ENCODE measurements at regions not wholly inside any gene's neighbourhood (a gene's known extent, or its start where the extent isn't known, plus 50 kb on each side); places are given as distances from the start of the nearest gene placed in this dataset.
A peak's percentile ranks its signal among the peaks of the same experiment; 100 is the strongest.

DNA sequence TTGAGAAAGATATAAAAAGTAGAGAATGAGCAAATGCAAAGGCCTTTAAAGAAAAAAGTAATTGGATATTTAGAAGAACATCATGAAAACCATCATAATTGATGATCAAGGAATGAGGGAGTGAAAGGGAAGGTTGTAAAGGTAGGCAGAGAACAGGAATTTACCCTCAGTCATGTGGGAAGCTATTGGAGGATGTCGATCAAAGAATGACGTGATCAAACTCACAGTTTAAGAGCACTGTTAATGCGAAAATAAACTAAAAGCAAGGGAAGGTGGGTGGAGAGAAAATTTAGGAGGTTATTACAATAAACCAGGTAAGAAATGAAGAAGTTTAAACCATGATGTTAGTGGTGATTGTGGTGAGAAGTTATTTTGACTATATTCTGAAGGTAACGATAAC is 982.6 kb upstream of the EYS start:
- no peak for FAIRE-seq

GRCh38 chr6:66687611-66688140 is 980.6 kb upstream of the EYS start:
- no peak for FAIRE-seq

DNA sequence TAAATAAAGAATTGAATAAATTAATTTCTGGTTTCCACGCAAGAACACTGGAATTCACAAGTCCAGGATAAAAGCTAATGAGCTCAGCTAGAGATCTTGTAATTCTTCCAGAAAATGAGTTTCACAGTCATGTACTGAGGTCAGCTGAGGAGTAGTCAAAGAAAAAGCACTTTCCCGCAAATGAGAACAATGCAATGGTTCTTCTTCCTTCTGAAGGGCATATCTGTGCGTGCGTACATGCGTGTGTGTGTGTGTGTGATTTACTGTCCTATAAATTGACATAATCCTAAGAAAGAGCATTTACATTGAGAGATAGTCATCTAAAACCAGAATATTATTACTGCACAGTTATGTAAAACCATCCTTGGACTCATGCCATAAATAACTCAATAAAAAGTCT is 968.9 kb upstream of the EYS start:
- no peak for FAIRE-seq

- FAIRE-seq: no peak
Measured at GRCh38 chr6:66664112-66664511, 957.1 kb upstream of the EYS start.

DNA sequence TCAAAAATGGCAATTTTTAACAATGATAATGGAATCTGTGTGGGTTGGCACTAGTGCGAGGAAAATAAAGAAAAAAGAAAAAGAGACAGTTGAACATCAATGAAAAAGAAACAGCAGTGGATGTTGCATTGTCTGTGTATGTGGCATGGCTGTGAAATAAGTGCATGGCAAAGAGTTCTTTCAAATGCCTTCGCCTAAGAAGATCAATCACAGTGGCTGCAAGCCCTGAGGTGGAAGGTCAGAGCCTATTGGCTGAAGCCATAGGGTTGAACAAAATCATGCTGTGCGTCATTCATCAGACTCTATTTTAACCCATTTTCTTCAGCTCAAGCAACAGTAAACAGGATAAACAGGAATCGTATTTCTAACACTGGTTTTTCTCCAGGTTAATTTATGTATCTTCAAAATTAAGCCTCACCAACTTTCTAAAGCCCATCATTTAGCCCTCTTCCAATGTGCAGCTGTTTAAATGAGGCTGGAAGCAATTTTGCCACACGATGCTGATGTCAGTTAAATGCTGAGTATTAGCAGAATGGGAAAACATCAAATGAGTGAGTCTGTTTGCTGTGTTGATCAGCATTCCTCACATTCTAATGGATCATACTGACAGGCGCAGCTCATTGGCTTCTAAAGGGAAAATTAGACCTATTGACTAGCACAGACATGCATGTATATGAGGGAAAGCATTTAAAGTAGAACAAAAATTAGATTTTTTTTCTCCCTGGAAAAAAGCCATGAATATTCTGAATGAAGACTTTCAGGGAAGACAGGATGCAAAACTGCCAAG is 955.9 kb upstream of the EYS start:
- no peak for FAIRE-seq

DNA sequence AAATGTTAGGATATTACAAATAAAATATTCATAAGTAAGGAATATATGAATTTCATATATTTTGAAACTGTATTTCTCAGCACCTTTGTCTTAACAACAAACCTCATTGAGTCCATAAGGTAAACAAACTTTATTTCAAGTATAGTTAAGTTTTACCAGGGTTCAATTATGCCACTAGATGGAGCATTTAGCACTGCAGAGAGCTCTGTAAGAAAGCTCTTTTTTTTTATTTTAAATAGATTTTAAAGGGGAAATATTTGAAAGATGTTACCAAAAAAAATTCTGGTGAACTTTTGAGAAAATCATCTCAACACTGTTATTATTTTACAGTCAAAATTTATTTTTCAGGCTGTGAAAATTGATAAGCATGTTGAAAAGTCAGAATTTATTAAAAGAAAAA is 955.2 kb upstream of the EYS start:
- peak; percentile 84 for FAIRE-seq

DNA sequence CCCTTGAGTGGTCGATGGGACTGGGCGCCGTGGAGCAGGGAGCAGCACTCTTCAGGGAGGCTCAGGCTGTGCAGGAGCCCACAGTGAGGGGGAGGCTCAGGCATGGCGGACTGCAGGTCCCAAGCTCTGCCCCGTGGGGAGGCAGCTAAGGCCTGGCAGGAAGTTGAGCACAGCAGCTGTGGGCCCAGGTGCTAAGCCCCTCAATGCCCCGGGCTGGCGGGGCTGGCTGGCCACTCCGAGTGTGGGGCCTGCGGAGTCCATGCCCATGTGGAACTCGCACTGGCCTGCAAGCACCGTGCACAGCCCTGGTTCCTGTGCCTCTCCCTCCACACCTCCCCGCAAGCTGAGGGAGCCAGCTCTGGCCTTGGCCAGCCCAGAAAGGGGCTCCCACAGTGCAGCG is 948.4 kb upstream of the EYS start:
- FAIRE-seq: no peak

GRCh38 chr6:66638518-66638917 is 931.5 kb upstream of the EYS start:
- no peak for FAIRE-seq

DNA sequence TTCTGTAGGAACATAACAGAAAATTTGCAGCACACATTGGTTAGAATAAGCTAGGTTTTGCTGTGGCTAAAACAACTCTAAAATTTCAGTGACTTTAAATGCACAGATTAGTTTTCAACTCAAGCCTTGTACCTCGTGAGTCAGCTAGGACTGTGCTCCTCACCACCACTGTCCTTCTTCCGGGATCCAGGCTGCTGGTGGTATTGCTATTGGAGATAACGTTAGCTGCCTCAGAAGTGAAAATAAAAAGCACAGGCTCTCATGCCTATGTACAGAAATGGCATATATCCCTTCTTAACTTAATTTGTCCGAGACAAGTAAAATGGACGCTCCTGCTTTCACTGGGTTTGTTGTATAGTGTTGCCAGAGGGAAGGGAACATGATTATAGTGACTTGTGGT is 931.1 kb upstream of the EYS start:
- no peak for FAIRE-seq

DNA sequence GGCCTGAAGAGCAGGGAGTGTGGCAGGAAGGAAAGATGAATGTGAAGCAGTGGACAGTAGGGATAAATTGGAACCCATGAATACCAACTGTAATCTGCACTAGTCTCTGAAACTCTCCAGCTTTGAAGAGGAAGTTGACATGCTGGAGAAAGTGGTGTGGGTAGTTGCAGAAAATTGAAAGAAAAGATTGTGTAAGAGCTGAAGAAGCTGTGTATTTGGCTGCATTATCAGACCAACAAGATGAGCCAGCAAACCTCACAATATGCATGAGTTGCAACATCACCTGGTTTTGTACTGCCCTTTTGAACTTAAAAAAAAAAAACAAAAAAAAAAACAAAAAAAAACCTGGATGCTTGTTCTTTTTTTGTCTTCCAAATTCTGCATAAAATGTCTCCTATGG is 921.9 kb upstream of the EYS start:
- FAIRE-seq: no peak

DNA sequence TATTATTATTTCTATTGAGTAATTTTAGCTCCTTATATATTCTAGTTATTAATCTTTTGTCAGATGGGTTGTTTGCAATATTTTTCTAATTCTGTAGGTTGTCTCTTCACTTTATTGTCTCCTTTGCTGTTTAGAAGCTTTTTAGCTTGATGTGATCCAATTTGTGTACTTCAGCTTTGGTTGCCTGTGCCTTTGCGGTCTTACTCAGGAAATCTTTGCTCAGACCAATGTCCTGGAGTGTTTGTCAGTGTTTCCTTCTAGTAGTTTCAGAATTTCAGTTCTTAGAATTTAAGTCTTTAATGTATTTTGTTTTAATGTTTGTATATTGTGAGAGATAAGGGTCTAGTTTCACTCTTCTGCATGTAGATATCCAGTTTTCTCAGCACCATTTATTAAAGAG is 916.0 kb upstream of the EYS start:
- no peak for FAIRE-seq

DNA sequence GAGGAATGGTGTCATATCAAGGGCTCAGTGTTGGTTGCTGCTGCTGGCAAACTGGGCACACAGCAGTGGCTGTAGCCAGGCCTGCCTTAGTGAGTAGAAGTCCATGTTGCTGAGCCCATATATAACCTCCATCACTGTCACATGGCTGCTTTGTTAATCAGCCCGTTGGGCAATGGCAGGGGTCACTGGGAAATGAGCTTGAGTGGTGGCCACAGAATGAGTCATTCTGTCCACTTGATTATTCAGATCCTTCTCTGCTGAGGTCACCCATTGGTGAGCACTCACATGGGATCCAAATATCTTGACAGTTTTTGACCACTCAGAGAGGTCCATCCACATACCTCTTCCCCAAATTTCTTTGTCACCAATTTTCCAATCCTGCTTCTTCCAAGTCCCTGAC is 898.9 kb upstream of the EYS start:
- FAIRE-seq: no peak

- no peak for FAIRE-seq
Measured at GRCh38 chr6:66605011-66605410, 898.0 kb upstream of the EYS start.

DNA sequence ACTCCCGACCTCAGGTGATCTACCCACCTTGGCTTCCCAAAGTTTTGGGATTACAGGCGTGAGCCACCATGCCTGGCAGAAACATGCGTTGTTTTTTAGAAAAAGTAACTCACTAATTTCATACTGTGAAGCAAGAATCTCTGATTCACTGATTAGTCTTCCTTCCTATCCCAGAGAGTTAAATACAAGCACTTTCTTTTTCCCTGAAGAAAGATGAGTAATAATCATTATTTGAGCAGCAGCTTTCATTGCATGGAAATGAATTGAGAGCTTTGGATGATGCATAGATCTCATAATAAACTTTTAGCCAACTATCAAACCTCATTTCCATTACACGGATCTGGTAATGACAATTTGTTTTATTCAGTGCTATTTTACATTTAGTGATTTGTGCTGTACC is 892.5 kb upstream of the EYS start:
- no peak for FAIRE-seq

GRCh38 chr6:66578362-66578761 is 871.3 kb upstream of the EYS start:
- no peak for FAIRE-seq

GRCh38 chr6:66568271-66568670 is 861.2 kb upstream of the EYS start:
- no peak for FAIRE-seq

GRCh38 chr6:66561479-66561878 is 854.5 kb upstream of the EYS start:
- FAIRE-seq: no peak

GRCh38 chr6:66558189-66558588 is 851.2 kb upstream of the EYS start:
- no peak for FAIRE-seq

- no peak for FAIRE-seq
Measured at GRCh38 chr6:66556936-66557335, 849.9 kb upstream of the EYS start.

- no peak for FAIRE-seq
Measured at GRCh38 chr6:66555082-66555481, 848.1 kb upstream of the EYS start.

GRCh38 chr6:66553441-66553840 is 846.4 kb upstream of the EYS start:
- no peak for FAIRE-seq

- no peak for FAIRE-seq
Measured at GRCh38 chr6:66538551-66539135, 831.6 kb upstream of the EYS start.

DNA sequence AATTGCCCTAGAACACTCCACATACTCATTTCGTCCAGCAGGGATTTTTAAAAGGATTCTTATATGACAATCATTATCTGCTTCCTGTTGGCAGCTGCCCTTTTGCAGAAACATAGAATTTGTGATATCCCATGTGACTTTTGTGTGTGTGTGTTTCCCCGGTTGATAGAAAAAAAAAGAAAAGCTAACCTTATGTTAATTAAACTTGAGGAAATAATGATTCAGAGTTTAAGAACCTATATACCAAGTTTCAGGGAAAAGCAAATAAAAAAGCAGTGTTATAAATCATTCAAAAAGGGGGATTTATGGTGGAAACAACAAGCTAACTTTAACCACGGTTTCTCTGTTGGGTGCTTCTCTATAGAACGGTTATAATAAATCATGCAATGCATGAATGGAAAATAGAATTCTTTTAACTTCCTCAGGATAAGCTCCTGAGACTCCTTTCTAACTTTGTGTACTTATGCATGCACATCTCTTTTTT is 826.9 kb upstream of the EYS start:
- no peak for FAIRE-seq

- FAIRE-seq: no peak
Measured at GRCh38 chr6:66526061-66526460, 819.0 kb upstream of the EYS start.

- FAIRE-seq: no peak
Measured at GRCh38 chr6:66522864-66523263, 815.8 kb upstream of the EYS start.

All from TTC549 (cell line).